ENCODE measurements at regions not wholly inside any gene's neighbourhood (a gene's known extent, or its start where the extent isn't known, plus 50 kb on each side); places are given as distances from the start of the nearest gene placed in this dataset.

GRCh38 chr1:63054184-63054583 lies 268.2 kb upstream of the FOXD3 start:
- no peaks in the 10 kb centered on the region for H3K27me3 ChIP-seq (ENCODE audit: insufficient read depth, low read depth, severe bottlenecking)
- no peaks in the 10 kb centered on the region for H3K36me3 ChIP-seq
- H3K27ac ChIP-seq = no peak overlapping the region
- DNase-seq = no peak
- no peaks in the 10 kb centered on the region for H3K9me3 ChIP-seq (ENCODE audit: severe bottlenecking)
- no peak overlapping the region for H3K4me3 ChIP-seq (ENCODE audit: low read depth, low read length)
- TF ChIP-seq CTCF (IDR thresholded peaks at IDR 0.05; ENCODE audit: low read depth, low read length) = no peak

- no peak overlapping the region for H3K4me3 ChIP-seq (ENCODE audit: low read depth, low read length)
- no peaks in the 10 kb centered on the region for H3K9me3 ChIP-seq (ENCODE audit: severe bottlenecking)
- TF ChIP-seq CTCF (IDR thresholded peaks at IDR 0.05; ENCODE audit: low read depth, low read length) = peak; percentile 59; the same call in 1 of the 2 replicates
- H3K27me3 ChIP-seq (ENCODE audit: insufficient read depth, low read depth, severe bottlenecking) = no peaks in the 10 kb centered on the region
- H3K36me3 ChIP-seq = no peaks in the 10 kb centered on the region
- no peak overlapping the region for H3K27ac ChIP-seq
- DNase-seq = peak; percentile 45
Measured at GRCh38 chr1:63063367-63063766, 259.0 kb upstream of the FOXD3 start.

- Histone ChIP-seq H3K4me3 (ENCODE audit: low read depth, low read length) (no peak overlapping the region), H3K27ac (no peak overlapping the region), H3K36me3 (no peaks in the 10 kb centered on the region), H3K27me3 (ENCODE audit: insufficient read depth, low read depth, severe bottlenecking) (no peaks in the 10 kb centered on the region), H3K9me3 (ENCODE audit: severe bottlenecking) (no peaks in the 10 kb centered on the region)
- DNase-seq = no peak
- no peak for TF ChIP-seq CTCF (IDR thresholded peaks at IDR 0.05; ENCODE audit: low read depth, low read length)
Measured at GRCh38 chr1:63064135-63064534, 258.2 kb upstream of the FOXD3 start.

- H3K27ac ChIP-seq = no peak overlapping the region
- H3K27me3 ChIP-seq (ENCODE audit: insufficient read depth, low read depth, severe bottlenecking) = no peaks in the 10 kb centered on the region
- H3K36me3 ChIP-seq = no peaks in the 10 kb centered on the region
- TF ChIP-seq CTCF (IDR thresholded peaks at IDR 0.05; ENCODE audit: low read depth, low read length) = no peak
- H3K4me3 ChIP-seq (ENCODE audit: low read depth, low read length) = no peak overlapping the region
- no peaks in the 10 kb centered on the region for H3K9me3 ChIP-seq (ENCODE audit: severe bottlenecking)
- no peak for DNase-seq
Measured at GRCh38 chr1:63068626-63069025, 253.7 kb upstream of the FOXD3 start.

- Histone ChIP-seq H3K9me3 (ENCODE audit: severe bottlenecking) (no peaks in the 10 kb centered on the region), H3K36me3 (no peaks in the 10 kb centered on the region), H3K27me3 (ENCODE audit: insufficient read depth, low read depth, severe bottlenecking) (no peaks in the 10 kb centered on the region), H3K4me3 (ENCODE audit: low read depth, low read length) (no peak overlapping the region), H3K27ac (no peak overlapping the region)
- DNase-seq = no peak
- TF ChIP-seq CTCF (IDR thresholded peaks at IDR 0.05; ENCODE audit: low read depth, low read length) = no peak
Measured at GRCh38 chr1:63069214-63069613, 253.2 kb upstream of the FOXD3 start.
